ENCODE measurements at regions not wholly inside any gene's neighbourhood (a gene's known extent, or its start where the extent isn't known, plus 50 kb on each side); places are given as distances from the start of the nearest gene placed in this dataset.
"Not testable (repeated sequence)": the region's sequence is repeated elsewhere in the genome, so short reads cannot be mapped to it uniquely, and the experiment has no call there.

DNA sequence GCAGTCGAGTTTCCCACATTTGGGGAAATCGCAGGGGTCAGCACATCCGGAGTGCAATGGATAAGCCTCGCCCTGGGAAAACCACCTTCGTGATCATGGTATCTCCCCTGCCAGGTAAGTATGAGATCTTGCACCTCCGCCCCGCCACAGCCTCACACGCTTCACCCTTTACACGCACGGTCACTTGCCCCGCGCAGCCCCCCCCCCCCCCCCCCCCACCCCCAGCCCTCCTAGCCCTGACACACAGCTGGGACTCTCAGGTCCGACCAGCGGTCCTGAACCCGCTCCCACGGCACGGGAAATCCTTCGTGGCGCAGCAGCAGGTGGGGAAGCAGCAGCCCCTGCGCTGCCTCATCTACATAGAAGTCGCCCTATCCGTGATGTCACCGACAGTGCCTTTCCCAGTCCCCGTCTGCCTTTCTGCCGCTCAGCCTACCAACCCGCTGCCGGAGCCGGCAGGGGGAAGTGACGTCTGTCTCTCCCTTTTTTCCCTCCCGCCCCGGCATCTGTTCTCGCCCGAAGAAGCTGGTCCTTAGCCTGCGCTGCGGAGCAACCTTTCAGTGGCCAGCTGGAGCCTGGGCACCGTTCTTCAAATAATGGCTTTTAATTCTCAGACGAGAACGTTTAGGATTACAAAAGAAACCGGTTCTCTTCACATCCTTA lies 242.2 kb downstream of the FAM72C start:
- peak; percentile 47 for DNase-seq
- Mint-ChIP-seq H3K9me3 (peaks cover 42% of the 10 kb centered on the region), H3K27ac (peak overlapping the region; percentile 98), H3K4me3 (peak overlapping the region; percentile 20)
- not testable (repeated sequence) for H3K36me3 Mint-ChIP-seq (ENCODE audit: low read depth); H3K9ac ChIP-seq (ENCODE audit: extremely low read depth, low read length, poor library complexity, severe bottlenecking); H3K4me1 Mint-ChIP-seq; H3K27ac ChIP-seq (ENCODE audit: low read depth, low read length); H3K36me3 ChIP-seq (ENCODE audit: control insufficient read depth, insufficient read depth, low read length); H3K9me3 ChIP-seq (ENCODE audit: control insufficient read depth, low read length); H3K27me3 Mint-ChIP-seq (ENCODE audit: insufficient read depth); H3K4me3 ChIP-seq (ENCODE audit: low read length); H3K27me3 ChIP-seq (ENCODE audit: control insufficient read depth, insufficient read depth, low read length, poor library complexity, severe bottlenecking); H3K4me1 ChIP-seq (ENCODE audit: control insufficient read depth, insufficient read depth, low read length)
- WGBS, 2 experiments (ENCODE audit: insufficient coverage in 1 of 2, insufficient read length in 1 of 2): 0% methylated on average over 7 of the region's 39 CpGs; no CpG with 5 or more reads in 1 of the 2 experiments

GRCh38 chr1:143728802-143729448 lies 242.9 kb downstream of the FAM72C start:
- H3K36me3 ChIP-seq (ENCODE audit: control insufficient read depth, insufficient read depth, low read length); H3K4me1 ChIP-seq (ENCODE audit: control insufficient read depth, insufficient read depth, low read length); H3K27me3 Mint-ChIP-seq (ENCODE audit: insufficient read depth); H3K9me3 ChIP-seq (ENCODE audit: control insufficient read depth, low read length); H3K4me3 ChIP-seq (ENCODE audit: low read length); H3K27ac ChIP-seq (ENCODE audit: low read depth, low read length); H3K36me3 Mint-ChIP-seq (ENCODE audit: low read depth); H3K4me3 Mint-ChIP-seq; DNase-seq; H3K27me3 ChIP-seq (ENCODE audit: control insufficient read depth, insufficient read depth, low read length, poor library complexity, severe bottlenecking); H3K4me1 Mint-ChIP-seq; H3K9ac ChIP-seq (ENCODE audit: extremely low read depth, low read length, poor library complexity, severe bottlenecking): not testable (repeated sequence)
- WGBS, 2 experiments (ENCODE audit: insufficient coverage in 1 of 2, insufficient read length in 1 of 2): 8% methylated on average over 6 of the region's 31 CpGs; no CpG with 5 or more reads in 1 of the 2 experiments
- peaks cover 40% of the 10 kb centered on the region for H3K9me3 Mint-ChIP-seq
- peak overlapping the region; percentile 98 for H3K27ac Mint-ChIP-seq

- Histone ChIP-seq H3K9me3 (ENCODE audit: control insufficient read depth, low read length) (no peaks in the 10 kb centered on the region), H3K27me3 (ENCODE audit: control insufficient read depth, insufficient read depth, low read length, poor library complexity, severe bottlenecking) (no peaks in the 10 kb centered on the region), H3K4me1 (ENCODE audit: control insufficient read depth, insufficient read depth, low read length) (no peaks in the 10 kb centered on the region), H3K27ac (ENCODE audit: low read depth, low read length) (no peak overlapping the region), H3K4me3 (ENCODE audit: low read length) (no peak overlapping the region), H3K9ac (ENCODE audit: extremely low read depth, low read length, poor library complexity, severe bottlenecking) (no peak overlapping the region), H3K36me3 (ENCODE audit: control insufficient read depth, insufficient read depth, low read length) (no peaks in the 10 kb centered on the region)
- Mint-ChIP-seq H3K27me3 (ENCODE audit: insufficient read depth) (peaks cover 9% of the 10 kb centered on the region), H3K27ac (no peak overlapping the region), H3K9me3 (peaks cover 45% of the 10 kb centered on the region), H3K36me3 (ENCODE audit: low read depth) (no peaks in the 10 kb centered on the region), H3K4me3 (no peak overlapping the region), H3K4me1 (no peaks in the 10 kb centered on the region)
- DNase-seq: no peak
- 100% methylated on average over 1 of the region's 1 CpG; no CpG with 5 or more reads in 1 of the 2 experiments for WGBS, 2 experiments (ENCODE audit: insufficient coverage in 1 of 2, insufficient read length in 1 of 2)
- TF ChIP-seq CTCF (conservative IDR thresholded peaks at IDR 0.05): no peak
Observed at GRCh38 chr1:143727263-143727662, 244.5 kb downstream of the FAM72C start.

DNA sequence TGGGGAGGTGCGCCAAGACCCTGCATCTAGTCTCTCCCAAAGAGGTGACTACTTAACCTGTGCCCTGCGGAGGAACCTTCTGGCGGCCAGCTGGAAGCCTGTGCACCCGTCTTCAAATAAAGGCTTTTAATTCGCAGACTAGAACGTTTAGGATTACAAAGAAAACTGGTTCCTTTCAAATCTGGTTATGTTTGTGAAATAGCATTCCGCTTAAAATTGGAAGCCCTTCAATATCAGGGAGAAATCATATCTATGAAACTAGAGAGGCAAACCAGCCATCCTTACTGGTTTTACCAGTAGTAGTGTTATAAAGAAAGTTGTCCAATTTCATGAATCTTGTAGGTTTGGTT lies 250.8 kb downstream of the FAM72C start:
- Histone ChIP-seq H3K27me3 (ENCODE audit: control insufficient read depth, insufficient read depth, low read length, poor library complexity, severe bottlenecking) (no peaks in the 10 kb centered on the region), H3K36me3 (ENCODE audit: control insufficient read depth, insufficient read depth, low read length) (no peaks in the 10 kb centered on the region), H3K27ac (ENCODE audit: low read depth, low read length) (no peak overlapping the region), H3K9ac (ENCODE audit: extremely low read depth, low read length, poor library complexity, severe bottlenecking) (no peak overlapping the region), H3K4me1 (ENCODE audit: control insufficient read depth, insufficient read depth, low read length) (peaks cover 7% of the 10 kb centered on the region), H3K4me3 (ENCODE audit: low read length) (no peak overlapping the region), H3K9me3 (ENCODE audit: control insufficient read depth, low read length) (no peaks in the 10 kb centered on the region)
- Mint-ChIP-seq H3K27me3 (ENCODE audit: insufficient read depth) (peaks cover 10% of the 10 kb centered on the region), H3K9me3 (peaks cover 70% of the 10 kb centered on the region), H3K4me3 (peak overlapping the region; percentile 46), H3K4me1 (no peaks in the 10 kb centered on the region), H3K27ac (peak overlapping the region; percentile 88), H3K36me3 (ENCODE audit: low read depth) (no peaks in the 10 kb centered on the region)
- no peak for DNase-seq
- TF ChIP-seq CTCF (conservative IDR thresholded peaks at IDR 0.05): no peak
- 62 to 70% methylated on average over 6 to 7 of the region's 7 CpGs for WGBS, 2 experiments (ENCODE audit: insufficient coverage in 1 of 2, insufficient read length in 1 of 2)
